Brain microvascular endothelial cell (primary cell): ENCODE measurements at regions not wholly inside any gene's neighbourhood (a gene's known extent, or its start where the extent isn't known, plus 50 kb on each side); places are given as distances from the start of the nearest gene placed in this dataset.

Experiments used
- DNase-seq: peaks from one replicate; pipeline ENCODE4 v3.0.0-alpha.2; 2020
- H3K27ac ChIP-seq: fragments of 250-450 bp; sonication (Bioruptor Pico); 2 replicates; pipeline ENCODE4 v1.5.1; 2020; ENCODE audit warnings: mild to moderate bottlenecking, moderate library complexity
- H3K27me3 ChIP-seq: fragments of 250-450 bp; sonication (Bioruptor Pico); replicated peaks from 2 replicates; pipeline ENCODE4 v1.5.1; 2020; ENCODE audit warnings: mild to moderate bottlenecking
- H3K36me3 ChIP-seq: fragments of 250-450 bp; sonication (Bioruptor Pico); replicated peaks from 2 replicates; pipeline ENCODE4 v1.5.1; 2020; ENCODE audit warnings: mild to moderate bottlenecking
- H3K4me3 ChIP-seq: 2 replicates; pipeline ENCODE4 v1.5.1; 2011; ENCODE audit warnings: low read depth, mild to moderate bottlenecking, control low read depth, low read length, moderate library complexity
- in situ Hi-C: cut with HindIII; loops from 2 replicates; pipeline ENCODE4 v1.10.0; 2017; ENCODE audit warnings: low sequenced_read_pairs, low pct_ligation_motif_present
- TF ChIP-seq, protein P1 (sequence below): IDR thresholded peaks from 2 replicates; pipeline ENCODE4 v1.5.1; 2011; ENCODE audit warnings: low read depth, mild to moderate bottlenecking, moderate library complexity, low read length, control low read depth, inconsistent platforms; ENCODE audit errors: missing control alignments

DNA sequence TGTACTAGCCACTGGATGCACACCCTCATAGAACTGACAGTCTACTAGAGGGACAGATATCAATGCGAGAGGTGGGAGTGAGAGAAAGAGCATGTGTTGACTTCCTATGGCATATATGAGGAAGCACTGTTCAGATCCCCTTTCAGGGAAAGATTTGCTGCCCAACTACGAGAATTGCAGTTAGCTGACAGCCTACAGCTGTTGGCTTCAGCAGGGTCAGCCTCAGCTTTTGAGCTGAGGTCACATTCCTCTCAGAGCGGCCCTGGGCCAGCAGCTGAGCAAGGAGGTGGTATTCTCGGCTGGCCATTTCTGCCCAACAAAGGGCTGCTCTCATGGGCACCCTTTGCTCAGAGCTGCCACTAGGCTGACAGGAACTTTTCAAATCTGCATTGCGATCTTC is 580.2 kb downstream of the MID1IP1 start:
- H3K27ac ChIP-seq: no peak overlapping the region
- DNase-seq: no peak
- H3K27me3 ChIP-seq: no peaks in the 10 kb centered on the region
- no peaks in the 10 kb centered on the region for H3K36me3 ChIP-seq
- in situ Hi-C loops: no loop called here
- no peak overlapping the region for H3K4me3 ChIP-seq
- TF ChIP-seq, protein P1, sequence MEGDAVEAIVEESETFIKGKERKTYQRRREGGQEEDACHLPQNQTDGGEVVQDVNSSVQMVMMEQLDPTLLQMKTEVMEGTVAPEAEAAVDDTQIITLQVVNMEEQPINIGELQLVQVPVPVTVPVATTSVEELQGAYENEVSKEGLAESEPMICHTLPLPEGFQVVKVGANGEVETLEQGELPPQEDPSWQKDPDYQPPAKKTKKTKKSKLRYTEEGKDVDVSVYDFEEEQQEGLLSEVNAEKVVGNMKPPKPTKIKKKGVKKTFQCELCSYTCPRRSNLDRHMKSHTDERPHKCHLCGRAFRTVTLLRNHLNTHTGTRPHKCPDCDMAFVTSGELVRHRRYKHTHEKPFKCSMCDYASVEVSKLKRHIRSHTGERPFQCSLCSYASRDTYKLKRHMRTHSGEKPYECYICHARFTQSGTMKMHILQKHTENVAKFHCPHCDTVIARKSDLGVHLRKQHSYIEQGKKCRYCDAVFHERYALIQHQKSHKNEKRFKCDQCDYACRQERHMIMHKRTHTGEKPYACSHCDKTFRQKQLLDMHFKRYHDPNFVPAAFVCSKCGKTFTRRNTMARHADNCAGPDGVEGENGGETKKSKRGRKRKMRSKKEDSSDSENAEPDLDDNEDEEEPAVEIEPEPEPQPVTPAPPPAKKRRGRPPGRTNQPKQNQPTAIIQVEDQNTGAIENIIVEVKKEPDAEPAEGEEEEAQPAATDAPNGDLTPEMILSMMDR: no peak

DNA sequence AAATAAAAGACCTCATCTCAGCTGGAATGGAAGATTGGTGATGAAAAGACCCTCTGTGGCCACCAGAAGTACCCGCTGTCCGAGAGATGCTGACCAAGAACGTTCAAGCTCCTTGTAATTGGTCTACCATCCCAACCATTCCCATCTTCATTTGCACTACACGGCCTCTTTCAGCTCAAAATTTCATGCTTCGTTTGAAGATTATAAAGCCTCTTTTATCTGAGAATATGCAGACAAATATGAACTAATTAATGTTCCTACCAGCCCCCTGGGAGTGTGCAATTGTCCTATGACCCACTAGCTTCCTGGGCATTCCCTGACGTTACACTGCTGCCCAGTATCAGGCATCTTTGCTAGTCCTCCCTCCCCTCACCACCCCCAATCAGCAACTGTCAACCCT is 583.7 kb downstream of the MID1IP1 start:
- DNase-seq: no peak
- Histone ChIP-seq H3K4me3 (no peak overlapping the region), H3K27me3 (no peaks in the 10 kb centered on the region), H3K36me3 (no peaks in the 10 kb centered on the region), H3K27ac (no peak overlapping the region)
- TF ChIP-seq, protein P1: no peak
- in situ Hi-C loops: no loop called here

DNA sequence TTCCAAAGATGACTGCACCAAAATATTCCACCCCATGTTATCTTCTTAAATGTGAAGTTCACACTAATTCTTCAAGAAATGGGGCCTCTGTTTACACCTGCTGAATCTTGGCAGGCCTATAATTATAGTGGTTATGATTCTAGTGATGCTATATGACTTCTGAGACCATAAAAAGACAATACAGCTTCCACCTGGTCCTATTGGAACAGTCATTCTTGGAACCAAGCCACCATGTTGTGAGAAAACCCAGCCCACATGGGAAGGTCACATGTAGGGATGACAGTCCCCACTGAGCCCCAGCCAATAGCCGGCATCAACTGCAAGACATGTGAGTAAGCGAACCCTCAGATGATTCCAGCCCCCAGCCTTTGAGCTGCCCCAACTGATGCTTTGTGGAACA is 587.5 kb downstream of the MID1IP1 start:
- Histone ChIP-seq H3K27me3 (no peaks in the 10 kb centered on the region), H3K27ac (no peak overlapping the region), H3K36me3 (no peaks in the 10 kb centered on the region), H3K4me3 (no peak overlapping the region)
- TF ChIP-seq, protein P1: no peak
- no peak for DNase-seq
- in situ Hi-C loops: no loop called here

DNA sequence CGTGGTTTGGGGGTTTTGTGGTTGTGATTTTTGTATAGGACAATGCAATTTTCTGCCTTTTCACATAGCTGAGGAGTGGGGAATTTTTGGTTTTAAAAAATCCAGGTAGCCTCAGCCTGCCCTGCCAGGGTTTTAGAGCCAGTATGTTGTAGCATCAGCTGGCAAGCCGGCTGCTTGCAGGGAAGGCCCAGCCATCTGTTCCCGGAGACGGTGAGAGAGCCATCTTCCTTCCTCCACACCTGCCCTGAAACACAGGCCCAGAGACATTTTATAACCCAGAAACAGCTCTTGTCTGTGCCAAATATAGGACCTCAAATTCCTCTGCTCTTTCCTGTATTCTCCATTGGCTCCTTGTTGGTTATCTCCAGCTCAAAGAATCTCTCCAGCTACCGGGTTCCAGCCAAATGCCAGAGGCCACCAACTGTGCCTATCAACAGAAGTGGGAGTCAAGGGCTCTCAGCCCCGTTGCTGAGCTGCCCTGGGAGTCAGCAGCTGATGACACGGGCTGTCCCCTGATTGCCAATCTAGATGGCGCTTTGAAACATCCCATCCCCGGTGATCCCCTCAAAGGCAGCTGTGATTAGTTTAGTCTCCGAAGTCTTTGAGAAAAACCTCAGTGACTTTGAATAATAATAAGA is 595.2 kb downstream of the MID1IP1 start:
- H3K27me3 ChIP-seq: no peaks in the 10 kb centered on the region
- H3K27ac ChIP-seq: no peak overlapping the region
- TF ChIP-seq, protein P1: no peak
- in situ Hi-C loops: no loop called here
- no peak overlapping the region for H3K4me3 ChIP-seq
- no peaks in the 10 kb centered on the region for H3K36me3 ChIP-seq
- no peak for DNase-seq

DNA sequence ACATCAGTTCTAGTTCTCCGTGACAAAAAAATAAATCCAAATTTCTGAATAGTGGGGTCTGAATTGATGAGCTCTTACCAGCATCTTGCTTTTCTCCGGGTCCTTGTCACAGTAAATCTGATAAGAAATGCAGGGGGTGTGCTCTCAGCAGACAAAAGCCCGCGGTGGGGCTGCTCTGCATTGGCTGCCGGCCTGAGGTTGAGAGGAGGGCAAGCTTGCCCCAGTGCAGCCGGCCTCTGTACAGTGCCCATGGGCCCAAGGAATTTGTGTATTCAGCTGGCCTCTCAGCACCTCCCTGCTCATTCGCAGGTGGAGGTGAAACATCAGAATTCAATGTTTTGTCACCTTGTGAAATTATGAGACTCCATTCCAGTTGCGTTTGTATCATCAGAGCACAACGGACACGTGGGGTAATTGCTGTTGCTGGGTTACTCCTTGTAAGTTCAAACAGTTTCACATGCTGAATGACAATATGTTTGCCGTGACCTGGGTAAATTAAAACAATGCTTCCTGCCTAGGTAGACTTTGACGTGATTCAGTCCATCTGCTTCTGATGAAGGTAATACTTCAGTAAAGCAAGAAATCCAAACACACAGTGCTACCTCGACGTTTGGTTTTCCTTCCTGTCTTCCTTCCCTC is 596.4 kb downstream of the MID1IP1 start:
- DNase-seq: no peak
- H3K27me3 ChIP-seq: no peaks in the 10 kb centered on the region
- H3K27ac ChIP-seq: no peak overlapping the region
- TF ChIP-seq, protein P1: no peak
- H3K36me3 ChIP-seq: no peaks in the 10 kb centered on the region
- no peak overlapping the region for H3K4me3 ChIP-seq
- in situ Hi-C loops: no loop called here
